ENCODE measurements at regions not wholly inside any gene's neighbourhood (a gene's known extent, or its start where the extent isn't known, plus 50 kb on each side); places are given as distances from the start of the nearest gene placed in this dataset.

GRCh38 chr13:84923831-84924230 is 875.4 kb downstream of the SLITRK6 start:
- TF ChIP-seq POLR2A (IDR thresholded peaks at IDR 0.05) = no peak
- TF ChIP-seq, protein P1, sequence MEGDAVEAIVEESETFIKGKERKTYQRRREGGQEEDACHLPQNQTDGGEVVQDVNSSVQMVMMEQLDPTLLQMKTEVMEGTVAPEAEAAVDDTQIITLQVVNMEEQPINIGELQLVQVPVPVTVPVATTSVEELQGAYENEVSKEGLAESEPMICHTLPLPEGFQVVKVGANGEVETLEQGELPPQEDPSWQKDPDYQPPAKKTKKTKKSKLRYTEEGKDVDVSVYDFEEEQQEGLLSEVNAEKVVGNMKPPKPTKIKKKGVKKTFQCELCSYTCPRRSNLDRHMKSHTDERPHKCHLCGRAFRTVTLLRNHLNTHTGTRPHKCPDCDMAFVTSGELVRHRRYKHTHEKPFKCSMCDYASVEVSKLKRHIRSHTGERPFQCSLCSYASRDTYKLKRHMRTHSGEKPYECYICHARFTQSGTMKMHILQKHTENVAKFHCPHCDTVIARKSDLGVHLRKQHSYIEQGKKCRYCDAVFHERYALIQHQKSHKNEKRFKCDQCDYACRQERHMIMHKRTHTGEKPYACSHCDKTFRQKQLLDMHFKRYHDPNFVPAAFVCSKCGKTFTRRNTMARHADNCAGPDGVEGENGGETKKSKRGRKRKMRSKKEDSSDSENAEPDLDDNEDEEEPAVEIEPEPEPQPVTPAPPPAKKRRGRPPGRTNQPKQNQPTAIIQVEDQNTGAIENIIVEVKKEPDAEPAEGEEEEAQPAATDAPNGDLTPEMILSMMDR (IDR thresholded peaks at IDR 0.05) = no peak
